Prostate gland (tissue), 2 donors: ENCODE measurements at regions not wholly inside any gene's neighbourhood (a gene's known extent, or its start where the extent isn't known, plus 50 kb on each side); places are given as distances from the start of the nearest gene placed in this dataset.
"Not testable (repeated sequence)": the region's sequence is repeated elsewhere in the genome, so short reads cannot be mapped to it uniquely, and the experiment has no call there.

Source experiments
- DNase-seq: peaks from one replicate; pipeline ENCODE4 v3.0.0-alpha.2; 2019; ENCODE audit warnings: low spot score
- H3K27ac ChIP-seq, 2 donors: fragments of 200-600 bp; sonication (generic); 2 replicates each; pipeline ENCODE4 v1.5.1; 2017 to 2019
- H3K27me3 ChIP-seq: fragments of 200-600 bp; sonication (generic); replicated peaks from 2 replicates; pipeline ENCODE4 v1.5.1; 2019; ENCODE audit not compliant: insufficient read depth
- H3K36me3 ChIP-seq, 2 donors: fragments of 200-600 bp; sonication (generic); 1 replicate in 1 of 2; 2 replicates in 1 of 2; pipeline versions ENCODE4 v1.5.1 to v1.8.1; 2017 to 2019
- H3K4me1 ChIP-seq: fragments of 200-600 bp; sonication (generic); replicated peaks from 2 replicates; pipeline ENCODE4 v1.5.1; 2019
- H3K4me3 ChIP-seq, 2 donors: fragments of 200-600 bp; sonication (generic); 2 replicates each; pipeline ENCODE4 v1.5.1; 2017 to 2019
- H3K9me3 ChIP-seq: fragments of 200-600 bp; sonication (generic); 2 replicates; pipeline ENCODE4 v1.5.1; 2017
- CTCF ChIP-seq, 4 experiments: fragments of 200-600 bp in 2 of 4; fragments of 450-650 bp in 2 of 4; sonication (generic) in 2 of 4; IDR thresholded peaks; 1 replicate in 3 of 4; 2 replicates in 1 of 4; pipeline ENCODE4 v1.5.1; 2016 to 2019; ENCODE audit warnings: antibody characterized with exemption in 4 of 4, mild to moderate bottlenecking in 2 of 4, moderate library complexity in 2 of 4
- POLR2A ChIP-seq: fragments of 450-650 bp; IDR thresholded peaks from one replicate; pipeline ENCODE4 v1.6.1; 2016; ENCODE audit warnings: antibody characterized with exemption, mild to moderate bottlenecking
- POLR2AphosphoS5 ChIP-seq: sonication (generic); formaldehyde crosslinking; IDR thresholded peaks from one replicate; pipeline ENCODE4 v1.6.1; 2017; ENCODE audit warnings: antibody characterized with exemption
- WGBS: methylation state at CpG from one replicate; pipeline ENCODE4 v1.1.5; 2018; 5-methylcytosine and 5-hydroxymethylcytosine counted together
- intact Hi-C: fragments of 100-400 bp; cut with DNase I; formaldehyde crosslinking; loops from one replicate; pipeline ENCODE4 v1.14.2; 2022

- 49% methylated on average over 6 of the region's 6 CpGs for WGBS
- Histone ChIP-seq H3K4me1 (no peaks in the 10 kb centered on the region), H3K9me3 (no peaks in the 10 kb centered on the region), H3K4me3 (no peak overlapping the region), H3K36me3 (no peaks in the 10 kb centered on the region), H3K27me3 (no peaks in the 10 kb centered on the region), H3K27ac (no peak overlapping the region)
- no peak for TF ChIP-seq POLR2A
- no peak for TF ChIP-seq POLR2AphosphoS5
- TF ChIP-seq CTCF (IDR thresholded peaks at IDR 0.05): no peak
- DNase-seq: no peak
- intact Hi-C loops: no loop called here
These were observed 50.1 kb upstream of the ACSL4 start for GRCh38 chrX:109782994-109783700.

- no peaks in the 10 kb centered on the region for H3K9me3 ChIP-seq
These were observed 50.6 kb upstream of the ACSL4 start for GRCh38 chrX:109783701-109784079.

GRCh38 chrX:109785053-109785452 lies 52.0 kb upstream of the ACSL4 start:
- WGBS: 73% methylated on average over 4 of the region's 4 CpGs

More at GRCh38 chrX:109783701-109784079, 50.6 kb upstream of the ACSL4 start:
- Histone ChIP-seq H3K4me3 (no peak overlapping the region), H3K36me3 (no peaks in the 10 kb centered on the region), H3K27ac (no peak overlapping the region), H3K4me1 (no peaks in the 10 kb centered on the region), H3K27me3 (no peaks in the 10 kb centered on the region)
- 16% methylated on average over 5 of the region's 5 CpGs for WGBS
- TF ChIP-seq CTCF (IDR thresholded peaks at IDR 0.05) (no peak), POLR2AphosphoS5 (peak; percentile 44), POLR2A (no peak)
- intact Hi-C loops: no loop called here
- peak; percentile 71 for DNase-seq

GRCh38 chrX:109790511-109790910 lies 57.5 kb upstream of the ACSL4 start:
- 96% methylated on average over 7 of the region's 7 CpGs for WGBS
- H3K27me3 ChIP-seq, DNase-seq, H3K4me3 ChIP-seq, H3K27ac ChIP-seq, intact Hi-C loops, H3K36me3 ChIP-seq, H3K4me1 ChIP-seq, H3K9me3 ChIP-seq: not testable (repeated sequence)

More at GRCh38 chrX:109785053-109785452, 52.0 kb upstream of the ACSL4 start:
- TF ChIP-seq POLR2AphosphoS5 (no peak), POLR2A (no peak), CTCF (IDR thresholded peaks at IDR 0.05) (no peak)
- intact Hi-C loops: no loop called here
- no peak for DNase-seq
- Histone ChIP-seq H3K4me1 (no peaks in the 10 kb centered on the region), H3K27ac (no peak overlapping the region), H3K36me3 (no peaks in the 10 kb centered on the region), H3K9me3 (no peaks in the 10 kb centered on the region), H3K4me3 (no peak overlapping the region), H3K27me3 (no peaks in the 10 kb centered on the region)

- Histone ChIP-seq H3K4me1 (no peaks in the 10 kb centered on the region), H3K4me3 (no peak overlapping the region), H3K9me3 (no peaks in the 10 kb centered on the region), H3K27ac (no peak overlapping the region), H3K27me3 (no peaks in the 10 kb centered on the region), H3K36me3 (no peaks in the 10 kb centered on the region)
- intact Hi-C loops: no loop called here
- no peak for TF ChIP-seq POLR2AphosphoS5
- no peak for TF ChIP-seq CTCF (IDR thresholded peaks at IDR 0.05)
- no peak for TF ChIP-seq POLR2A
- WGBS: 35% methylated on average over 2 of the region's 2 CpGs
- DNase-seq: no peak
These were observed 60.1 kb upstream of the ACSL4 start for GRCh38 chrX:109793191-109793590.
